Uterus (tissue), 2 donors: ENCODE measurements at regions not wholly inside any gene's neighbourhood (a gene's known extent, or its start where the extent isn't known, plus 50 kb on each side); places are given as distances from the start of the nearest gene placed in this dataset.

Source experiments
- CTCF ChIP-seq, 4 experiments: fragments of 200-600 bp in 2 of 4; fragments of 450-650 bp in 2 of 4; sonication (generic) in 2 of 4; IDR thresholded peaks; one replicate each; pipeline ENCODE4 v1.5.1; 2016 to 2019; ENCODE audit warnings: antibody characterized with exemption in 4 of 4, mild to moderate bottlenecking in 2 of 4, moderate library complexity in 1 of 4
- POLR2A ChIP-seq, 2 donors: fragments of 450-650 bp; IDR thresholded peaks; one replicate each; pipeline ENCODE4 v1.6.1; 2016; ENCODE audit warnings: antibody characterized with exemption in 2 of 2, mild to moderate bottlenecking in 1 of 2, moderate library complexity in 1 of 2

DNA sequence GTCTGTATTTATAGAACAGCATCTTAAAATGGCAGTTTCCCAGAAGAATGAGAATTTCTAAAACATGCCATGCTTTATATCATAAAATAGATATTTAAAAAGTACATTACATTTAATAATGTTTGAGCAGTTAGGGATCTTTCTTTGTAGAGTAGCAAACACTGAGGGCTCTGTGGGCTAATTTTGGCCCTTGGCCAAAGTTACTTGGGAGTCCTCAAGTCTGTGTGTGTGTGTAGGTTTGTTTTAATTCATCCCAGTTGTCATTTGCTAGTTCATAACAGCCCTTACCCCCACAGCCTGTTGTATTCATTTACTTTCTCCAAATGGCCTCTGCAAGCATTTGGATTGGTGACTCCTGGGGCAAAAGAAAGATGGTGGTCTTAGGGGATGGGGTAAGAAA is 576.4 kb upstream of the SGCD start:
- TF ChIP-seq POLR2A (IDR thresholded peaks at IDR 0.05) (no peak), CTCF (IDR thresholded peaks at IDR 0.05) (no peak)
